Testis (tissue), 2 donors: ENCODE measurements at regions not wholly inside any gene's neighbourhood (a gene's known extent, or its start where the extent isn't known, plus 50 kb on each side); places are given as distances from the start of the nearest gene placed in this dataset.

Experiments
- DNase-seq: peaks from one replicate; pipeline ENCODE4 v3.0.0-alpha.2; 2019
- H3K27ac ChIP-seq, 2 donors: fragments of 200-600 bp; sonication (generic); one replicate each; pipeline ENCODE4 v1.5.1; 2019
- H3K27me3 ChIP-seq: fragments of 200-600 bp; sonication (generic); one replicate; pipeline ENCODE4 v1.5.1; 2019
- H3K36me3 ChIP-seq: fragments of 200-600 bp; sonication (generic); one replicate; pipeline ENCODE4 v1.5.1; 2017; ENCODE audit warnings: low read depth; ENCODE audit errors: missing control alignments
- H3K4me1 ChIP-seq: fragments of 200-600 bp; sonication (generic); one replicate; pipeline ENCODE4 v1.5.1; 2019
- H3K4me3 ChIP-seq, 2 donors: fragments of 200-600 bp; sonication (generic); one replicate each; pipeline ENCODE4 v1.5.1; 2017 to 2019
- H3K9me3 ChIP-seq: fragments of 200-600 bp; sonication (generic); one replicate; pipeline ENCODE4 v1.5.1; 2017
- CTCF ChIP-seq, 3 experiments: fragments of 450-650 bp in 2 of 3; fragments of 200-600 bp in 1 of 3; sonication (generic) in 1 of 3; IDR thresholded peaks; one replicate each; pipeline ENCODE4 v1.5.1; 2016 to 2019; ENCODE audit warnings: antibody characterized with exemption in 3 of 3, mild to moderate bottlenecking in 2 of 3, moderate library complexity in 1 of 3
- POLR2A ChIP-seq: fragments of 450-650 bp; IDR thresholded peaks from one replicate; pipeline ENCODE4 v1.6.1; 2017; ENCODE audit warnings: antibody characterized with exemption, mild to moderate bottlenecking, moderate library complexity
- WGBS, 2 donors: methylation state at CpG; one replicate each; pipeline ENCODE4 v1.1.5; 2018; 5-methylcytosine and 5-hydroxymethylcytosine counted together
- intact Hi-C: fragments of 100-400 bp; cut with DNase I; formaldehyde crosslinking; loops from one replicate; pipeline ENCODE4 v1.15.1; 2023; ENCODE audit warnings: low total_unique reads

- no peaks in the 10 kb centered on the region for H3K36me3 ChIP-seq
- no peak for DNase-seq
- intact Hi-C loops = no loop called here
- no peaks in the 10 kb centered on the region for H3K4me1 ChIP-seq
- WGBS, 2 donors = 70 to 77% methylated on average over 2 of the region's 2 CpGs
- no peak for TF ChIP-seq POLR2A
- no peak for TF ChIP-seq CTCF (IDR thresholded peaks at IDR 0.05)
- no peaks in the 10 kb centered on the region for H3K9me3 ChIP-seq
- no peak overlapping the region for H3K27ac ChIP-seq
- H3K4me3 ChIP-seq = no peak overlapping the region
- no peaks in the 10 kb centered on the region for H3K27me3 ChIP-seq
Measured at GRCh38 chr2:198456418-198456817, 652.0 kb downstream of the PLCL1 start.

GRCh38 chr2:198453866-198454265, 649.5 kb downstream of the PLCL1 start:
- no peaks in the 10 kb centered on the region for H3K9me3 ChIP-seq
- no peak for TF ChIP-seq CTCF (IDR thresholded peaks at IDR 0.05)
- TF ChIP-seq POLR2A = no peak
- no peak for DNase-seq
- no peaks in the 10 kb centered on the region for H3K36me3 ChIP-seq
- WGBS, 2 donors = 96 to 100% methylated on average over 2 of the region's 2 CpGs
- H3K4me3 ChIP-seq = no peak overlapping the region
- H3K27me3 ChIP-seq = no peaks in the 10 kb centered on the region
- no peak overlapping the region for H3K27ac ChIP-seq
- no peaks in the 10 kb centered on the region for H3K4me1 ChIP-seq
- intact Hi-C loops = no loop called here

GRCh38 chr2:198452327-198452726, 647.9 kb downstream of the PLCL1 start:
- TF ChIP-seq POLR2A (no peak), CTCF (IDR thresholded peaks at IDR 0.05) (no peak)
- H3K4me1 ChIP-seq = no peaks in the 10 kb centered on the region
- intact Hi-C loops = no loop called here
- no peak for DNase-seq
- H3K9me3 ChIP-seq = no peaks in the 10 kb centered on the region
- 87 to 88% methylated on average over 1 of the region's 1 CpG for WGBS, 2 donors
- no peaks in the 10 kb centered on the region for H3K27me3 ChIP-seq
- no peaks in the 10 kb centered on the region for H3K36me3 ChIP-seq
- no peak overlapping the region for H3K4me3 ChIP-seq
- H3K27ac ChIP-seq = no peak overlapping the region

GRCh38 chr2:198448789-198449188, 644.4 kb downstream of the PLCL1 start:
- TF ChIP-seq POLR2A (no peak), CTCF (IDR thresholded peaks at IDR 0.05) (no peak)
- H3K9me3 ChIP-seq = no peaks in the 10 kb centered on the region
- no peaks in the 10 kb centered on the region for H3K4me1 ChIP-seq
- WGBS, 2 donors = 75 to 87% methylated on average over 1 of the region's 1 CpG
- intact Hi-C loops = no loop called here
- no peak for DNase-seq
- no peak overlapping the region for H3K4me3 ChIP-seq
- no peak overlapping the region for H3K27ac ChIP-seq
- H3K36me3 ChIP-seq = no peaks in the 10 kb centered on the region
- no peaks in the 10 kb centered on the region for H3K27me3 ChIP-seq

GRCh38 chr2:198444800-198445287, 640.5 kb downstream of the PLCL1 start:
- Histone ChIP-seq H3K4me3 (no peak overlapping the region), H3K9me3 (no peaks in the 10 kb centered on the region), H3K4me1 (no peaks in the 10 kb centered on the region), H3K36me3 (no peaks in the 10 kb centered on the region), H3K27ac (no peak overlapping the region), H3K27me3 (no peaks in the 10 kb centered on the region)
- intact Hi-C loops = no loop called here
- 84 to 95% methylated on average over 2 of the region's 2 CpGs for WGBS, 2 donors
- DNase-seq = no peak
- TF ChIP-seq POLR2A = no peak
- TF ChIP-seq CTCF (IDR thresholded peaks at IDR 0.05) = no peak
